RWPE1 (cell line): ENCODE measurements at regions not wholly inside any gene's neighbourhood (a gene's known extent, or its start where the extent isn't known, plus 50 kb on each side); places are given as distances from the start of the nearest gene placed in this dataset.

Experiments
- CTCF ChIA-PET: fragments of 350-600 bp; sonication (Branson Sonifier 250); formaldehyde crosslinking; extraction: SDS; loops from one replicate; lab custom pipeline; 2021; lab: Yijun Ruan, JAX
- POLR2A ChIA-PET: fragments of 400-600 bp; formaldehyde crosslinking; extraction: SDS; loops from one replicate; lab custom pipeline; 2020; ENCODE audit warnings: antibody characterized with exemption; ENCODE audit not compliant: low non-redundant PET; lab: Yijun Ruan, JAX
- DNase-seq: peaks from one replicate; pipeline ENCODE4 v3.0.0; 2012; ENCODE audit warnings: low spot score
- H3K27ac ChIP-seq: fragments of 450-650 bp; 2 replicates; pipeline ENCODE4 v1.5.1; 2017
- TF ChIP-seq, protein P1 (sequence below): fragments of 450-650 bp; conservative IDR thresholded peaks from 2 replicates; pipeline ENCODE4 v1.5.1; 2017; ENCODE audit warnings: low read depth, mild to moderate bottlenecking

DNA sequence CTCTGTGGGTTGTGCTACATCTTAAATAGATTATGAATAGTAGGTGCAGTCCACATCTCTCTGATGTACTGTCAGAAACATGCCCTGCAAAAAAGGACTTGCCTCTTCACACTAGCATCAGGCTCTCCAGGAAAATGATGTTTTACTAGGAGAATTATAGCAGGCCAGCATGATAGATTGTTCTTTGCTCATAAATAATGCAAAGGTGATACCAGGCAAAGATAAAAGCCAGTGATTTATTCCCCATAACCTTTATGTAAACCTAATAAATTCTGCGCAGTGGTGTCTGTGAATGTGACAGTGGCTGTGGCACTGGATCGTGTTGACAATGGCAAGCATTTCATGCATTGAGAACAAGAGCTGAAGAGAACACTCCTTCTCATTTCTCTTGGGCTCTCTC, 646.5 kb upstream of the SEL1L start:
- ChIA-PET CTCF (no interaction called here), POLR2A (no interaction called here)
- H3K27ac ChIP-seq: no peak overlapping the region
- no peak for DNase-seq
- TF ChIP-seq, protein P1, sequence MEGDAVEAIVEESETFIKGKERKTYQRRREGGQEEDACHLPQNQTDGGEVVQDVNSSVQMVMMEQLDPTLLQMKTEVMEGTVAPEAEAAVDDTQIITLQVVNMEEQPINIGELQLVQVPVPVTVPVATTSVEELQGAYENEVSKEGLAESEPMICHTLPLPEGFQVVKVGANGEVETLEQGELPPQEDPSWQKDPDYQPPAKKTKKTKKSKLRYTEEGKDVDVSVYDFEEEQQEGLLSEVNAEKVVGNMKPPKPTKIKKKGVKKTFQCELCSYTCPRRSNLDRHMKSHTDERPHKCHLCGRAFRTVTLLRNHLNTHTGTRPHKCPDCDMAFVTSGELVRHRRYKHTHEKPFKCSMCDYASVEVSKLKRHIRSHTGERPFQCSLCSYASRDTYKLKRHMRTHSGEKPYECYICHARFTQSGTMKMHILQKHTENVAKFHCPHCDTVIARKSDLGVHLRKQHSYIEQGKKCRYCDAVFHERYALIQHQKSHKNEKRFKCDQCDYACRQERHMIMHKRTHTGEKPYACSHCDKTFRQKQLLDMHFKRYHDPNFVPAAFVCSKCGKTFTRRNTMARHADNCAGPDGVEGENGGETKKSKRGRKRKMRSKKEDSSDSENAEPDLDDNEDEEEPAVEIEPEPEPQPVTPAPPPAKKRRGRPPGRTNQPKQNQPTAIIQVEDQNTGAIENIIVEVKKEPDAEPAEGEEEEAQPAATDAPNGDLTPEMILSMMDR: no peak

DNA sequence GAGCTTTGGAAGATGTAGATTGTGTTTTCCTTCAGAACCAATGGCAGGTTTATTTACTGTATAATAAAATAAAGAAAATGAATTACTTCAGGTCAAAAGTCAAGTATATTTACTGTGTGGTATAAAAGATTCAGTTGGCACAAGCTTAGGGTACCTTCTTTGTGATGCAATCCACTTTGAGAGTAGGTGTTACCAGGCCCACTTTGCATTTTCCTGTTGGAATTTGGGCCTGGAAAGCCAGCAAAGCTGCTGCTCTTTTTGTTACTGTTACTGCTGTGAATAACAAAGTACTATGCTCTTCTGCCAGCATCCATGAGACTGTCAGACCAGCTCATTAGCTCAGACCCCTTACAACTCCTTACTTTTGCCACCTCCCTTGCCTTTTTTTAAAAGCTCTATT, 649.0 kb upstream of the SEL1L start:
- TF ChIP-seq, protein P1: no peak
- DNase-seq: no peak
- H3K27ac ChIP-seq: no peak overlapping the region
- POLR2A ChIA-PET: no interaction called here
- CTCF ChIA-PET: interaction anchor here (0.6 kb wide), 1 partner anchor 835 kb away, joined by 3 read pairs; no protein-coding TSS in a partner anchor

DNA sequence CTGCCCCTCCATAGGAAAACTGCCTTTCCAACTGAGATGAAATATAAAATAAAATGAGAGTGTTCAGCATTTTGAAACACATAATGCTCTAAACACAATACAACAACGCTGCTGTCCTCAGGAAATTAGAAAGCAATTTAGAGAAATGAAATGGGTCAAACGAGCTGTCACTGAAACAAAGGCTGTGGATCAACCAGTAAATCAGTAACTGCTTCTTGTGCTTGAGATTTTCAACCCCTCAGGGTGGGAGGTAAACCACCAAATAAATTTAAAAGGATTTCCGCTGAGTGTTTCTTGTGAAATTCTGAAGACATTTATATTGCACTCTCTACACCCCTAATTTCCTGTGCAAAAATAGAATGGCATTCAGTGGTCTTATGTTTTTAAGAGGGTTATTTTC, 657.1 kb upstream of the SEL1L start:
- CTCF ChIA-PET: no interaction called here
- TF ChIP-seq, protein P1: no peak
- no peak for DNase-seq
- H3K27ac ChIP-seq: no peak overlapping the region
- POLR2A ChIA-PET: no interaction called here

DNA sequence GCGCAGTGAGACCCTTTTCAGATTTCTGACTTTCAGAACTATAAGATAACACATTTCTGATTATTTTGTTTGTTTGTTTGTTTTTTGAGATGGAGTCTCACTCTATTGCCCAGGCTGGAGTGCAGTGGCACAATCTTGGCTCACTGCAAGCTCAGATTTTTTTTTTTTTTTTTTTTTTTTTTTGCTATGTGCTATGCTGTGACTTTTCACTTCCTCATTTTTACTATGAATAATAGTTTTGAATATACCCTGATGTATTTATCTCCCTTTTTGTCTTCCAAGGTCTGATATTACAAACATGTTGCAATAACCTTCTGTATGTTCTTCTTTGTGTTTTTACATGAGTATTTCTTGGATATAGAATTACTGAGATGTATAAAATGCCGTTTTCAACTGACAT, 658.7 kb upstream of the SEL1L start:
- H3K27ac ChIP-seq: no peak overlapping the region
- TF ChIP-seq, protein P1: no peak
- DNase-seq: no peak
- ChIA-PET POLR2A (no interaction called here), CTCF (no interaction called here)

DNA sequence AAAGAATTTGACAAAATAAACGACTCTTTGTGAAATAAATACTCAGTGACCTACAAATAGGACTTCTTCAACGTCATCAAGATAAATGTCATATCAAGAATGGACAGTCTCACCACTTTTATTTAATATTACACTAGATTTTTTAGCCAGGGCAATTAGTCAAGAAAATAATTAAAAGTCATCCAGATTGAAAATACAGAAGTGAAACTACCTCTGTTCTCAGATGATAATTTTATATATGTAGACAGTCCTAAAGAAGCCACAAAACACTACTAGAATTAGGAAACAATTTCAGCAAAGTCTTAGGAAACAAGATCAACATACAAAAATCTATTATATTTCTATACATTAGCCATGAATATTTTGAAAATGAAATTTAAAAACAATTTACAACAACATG, 689.6 kb upstream of the SEL1L start:
- H3K27ac ChIP-seq: no peak overlapping the region
- TF ChIP-seq, protein P1: no peak
- POLR2A ChIA-PET: no interaction called here
- DNase-seq: no peak
- CTCF ChIA-PET: no interaction called here

DNA sequence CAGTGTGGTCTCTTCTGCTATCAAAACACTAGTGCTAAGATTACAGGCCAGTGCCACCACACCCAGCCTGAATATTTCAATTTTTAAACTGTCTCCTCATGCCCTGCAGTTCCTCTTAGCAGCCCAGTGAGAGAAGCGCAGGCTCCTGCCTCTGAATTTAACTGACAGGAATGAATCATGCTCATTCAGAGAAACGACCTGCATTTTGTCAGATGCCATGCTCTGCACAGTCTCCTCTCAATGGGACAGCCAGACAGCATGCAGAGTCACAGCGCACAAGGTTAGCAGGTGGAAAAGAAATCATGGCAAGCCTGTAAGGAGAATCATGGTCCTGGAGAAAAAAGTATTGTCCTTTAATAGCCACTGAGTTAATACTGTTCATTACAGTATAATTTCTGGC, 691.0 kb upstream of the SEL1L start:
- DNase-seq: no peak
- TF ChIP-seq, protein P1: no peak
- CTCF ChIA-PET: no interaction called here
- no peak overlapping the region for H3K27ac ChIP-seq
- POLR2A ChIA-PET: no interaction called here

DNA sequence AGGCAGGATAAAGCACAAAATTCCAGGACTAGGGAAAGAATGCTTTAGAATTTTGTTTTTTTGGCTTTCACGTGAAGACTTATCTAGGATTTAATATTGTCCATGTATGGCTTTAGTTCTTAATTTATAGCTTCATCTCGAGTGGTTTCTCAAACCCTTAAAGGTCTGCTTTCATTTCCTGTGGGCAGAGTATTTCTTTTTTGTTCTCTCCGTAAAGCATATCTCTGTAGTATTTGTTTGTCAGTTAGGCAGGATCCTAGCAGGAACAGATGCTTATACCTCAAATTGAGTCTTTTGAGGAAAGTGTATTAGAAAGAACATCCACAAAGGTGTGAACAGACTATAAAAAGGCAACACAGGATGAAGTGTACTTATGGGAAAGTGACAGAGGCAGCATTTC, 697.1 kb upstream of the SEL1L start:
- ChIA-PET CTCF (interaction anchor here (0.7 kb wide), 1 partner anchor 942 kb away, joined by 4 read pairs; no protein-coding TSS in a partner anchor), POLR2A (no interaction called here)
- no peak for DNase-seq

More for the DNA sequence above, 697.1 kb upstream of the SEL1L start:
- H3K27ac ChIP-seq: no peak overlapping the region
- TF ChIP-seq, protein P1: no peak
